ENCODE measurements at regions not wholly inside any gene's neighbourhood (a gene's known extent, or its start where the extent isn't known, plus 50 kb on each side); places are given as distances from the start of the nearest gene placed in this dataset.

GRCh38 chr19:30149300-30149699 is 207.3 kb downstream of the URI1 start:
- TF ChIP-seq CTCF (IDR thresholded peaks at IDR 0.05) (no peak), POLR2A (IDR thresholded peaks at IDR 0.05) (no peak)
